GM18951 (cell line): ENCODE measurements at regions not wholly inside any gene's neighbourhood (a gene's known extent, or its start where the extent isn't known, plus 50 kb on each side); places are given as distances from the start of the nearest gene placed in this dataset.

Experiments
- POLR2A ChIP-seq: IDR thresholded peaks from 4 replicates; pipeline ENCODE4 v1.6.1; 2011; ENCODE audit warnings: mild to moderate bottlenecking; ENCODE audit not compliant: insufficient read length, insufficient read depth; ENCODE audit errors: extremely low read depth
- in situ Hi-C: fragments of 300-500 bp; cut with MboI; formaldehyde crosslinking; loops from one replicate; pipeline ENCODE4 v1.12.0; 2022; ENCODE audit warnings: low sequenced_read_pairs, mixed read lengths, inconsistent platforms; ENCODE audit not compliant: unreplicated experiment

DNA sequence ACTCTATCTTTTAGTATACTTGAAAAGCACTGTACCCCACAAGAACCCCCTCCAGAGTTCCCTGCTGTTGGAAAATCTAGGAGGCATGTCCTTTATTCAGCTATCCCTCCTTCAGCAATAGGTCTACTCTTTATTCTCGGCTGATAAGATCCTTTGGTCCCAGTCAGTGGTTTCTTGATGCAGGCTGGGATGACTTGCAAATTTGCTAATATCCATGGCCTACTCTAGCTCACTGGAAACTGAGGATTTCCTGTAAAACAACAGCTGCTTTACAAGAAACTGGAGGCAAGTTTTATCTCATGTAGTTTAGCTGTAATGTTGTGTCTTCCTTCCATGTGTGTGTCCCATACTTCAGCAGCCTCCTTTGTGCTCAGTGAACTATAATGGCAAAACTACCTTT is 183.9 kb upstream of the SCN7A start:
- in situ Hi-C loops, result no loop called here
- no peak for TF ChIP-seq POLR2A

- no peak for TF ChIP-seq POLR2A
Measured at GRCh38 chr2:166676716-166677115, 182.7 kb upstream of the SCN7A start.

DNA sequence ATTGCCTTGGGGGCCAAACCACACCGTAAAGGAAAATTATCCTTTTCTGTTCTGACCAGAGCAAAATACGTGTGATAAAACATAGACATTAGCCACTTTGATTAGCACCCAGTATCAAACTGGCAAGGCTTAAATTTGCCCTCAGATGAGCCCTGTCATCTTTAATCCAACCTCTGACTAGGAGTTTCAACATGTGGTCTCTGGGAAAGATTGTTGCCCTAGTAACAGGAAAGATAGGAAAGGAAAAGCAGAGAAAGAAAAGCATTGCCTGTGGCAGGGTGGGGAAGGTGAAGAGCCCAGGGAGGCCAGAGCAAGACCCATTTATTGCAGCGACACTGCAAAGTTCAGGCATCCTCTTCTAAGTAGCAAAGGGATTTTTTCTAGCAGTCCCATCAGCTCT is 181.5 kb upstream of the SCN7A start:
- in situ Hi-C loops, result no loop called here
- TF ChIP-seq POLR2A, result no peak

More at GRCh38 chr2:166676716-166677115, 182.7 kb upstream of the SCN7A start:
- in situ Hi-C loops, result no loop called here

DNA sequence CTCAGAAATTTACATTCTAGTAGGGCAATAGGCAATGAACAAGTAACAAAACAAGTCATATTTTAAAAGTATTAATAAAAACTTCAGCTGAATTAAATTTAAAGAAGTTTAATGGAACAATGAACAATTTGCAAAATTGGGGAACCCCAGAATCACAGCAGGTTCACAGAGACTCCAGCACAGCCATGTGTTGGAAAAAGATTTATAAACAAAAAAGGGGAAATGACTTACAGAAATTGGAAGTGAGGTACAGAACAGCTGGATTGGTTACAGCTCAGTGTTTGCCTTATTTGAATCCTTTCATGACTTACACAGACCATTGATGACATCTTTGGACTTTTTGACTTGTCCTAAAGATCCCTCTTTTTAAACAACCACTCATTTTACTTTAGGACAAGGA is 179.9 kb upstream of the SCN7A start:
- in situ Hi-C loops, result no loop called here
- no peak for TF ChIP-seq POLR2A

DNA sequence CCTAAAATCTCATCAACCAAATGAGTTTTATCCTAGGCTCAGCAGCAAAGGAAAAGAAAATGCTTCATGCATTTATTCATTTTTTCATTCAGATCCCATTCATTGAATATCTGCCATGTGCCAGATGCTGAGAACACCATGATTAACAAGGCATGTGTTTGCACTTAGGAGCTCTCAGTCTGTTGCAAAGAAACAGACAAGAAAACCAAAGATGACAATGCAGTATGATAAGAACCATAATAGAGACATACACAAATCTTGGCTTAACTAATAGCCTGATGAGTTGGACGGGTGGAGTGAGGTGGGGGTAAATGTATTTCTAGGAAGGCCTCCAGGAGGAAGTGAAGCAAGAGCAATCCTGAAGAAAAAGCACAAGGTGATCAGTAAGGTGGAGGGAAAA is 177.8 kb upstream of the SCN7A start:
- in situ Hi-C loops, result no loop called here
- no peak for TF ChIP-seq POLR2A

GRCh38 chr2:166671235-166671634 is 177.2 kb upstream of the SCN7A start:
- no peak for TF ChIP-seq POLR2A

GRCh38 chr2:166665991-166666940 is 172.2 kb upstream of the SCN7A start:
- in situ Hi-C loops, result no loop called here

More at GRCh38 chr2:166671235-166671634, 177.2 kb upstream of the SCN7A start:
- in situ Hi-C loops, result no loop called here

GRCh38 chr2:166661824-166662223 is 167.8 kb upstream of the SCN7A start:
- in situ Hi-C loops, result no loop called here
- TF ChIP-seq POLR2A, result no peak

More at GRCh38 chr2:166665991-166666940, 172.2 kb upstream of the SCN7A start:
- TF ChIP-seq POLR2A, result no peak

DNA sequence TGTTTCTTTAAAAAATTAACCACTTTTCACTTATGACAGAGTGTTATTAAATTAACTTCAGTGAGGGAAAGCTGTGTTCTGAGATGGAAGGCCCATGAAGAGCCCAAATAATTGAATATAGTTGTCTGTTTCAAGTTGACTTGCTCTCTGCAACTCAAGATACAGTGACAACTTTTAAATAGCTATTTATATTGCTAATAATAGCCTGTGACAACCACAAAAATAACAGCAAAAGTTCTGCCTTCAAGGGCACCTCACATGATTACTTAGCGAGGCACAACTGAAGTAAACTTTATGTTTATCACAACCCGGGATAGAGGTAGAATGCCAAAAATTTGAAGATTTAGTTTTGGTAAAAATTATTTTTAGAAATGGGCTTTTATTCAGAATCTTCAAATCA is 167.3 kb upstream of the SCN7A start:
- TF ChIP-seq POLR2A, result no peak
- in situ Hi-C loops, result no loop called here

DNA sequence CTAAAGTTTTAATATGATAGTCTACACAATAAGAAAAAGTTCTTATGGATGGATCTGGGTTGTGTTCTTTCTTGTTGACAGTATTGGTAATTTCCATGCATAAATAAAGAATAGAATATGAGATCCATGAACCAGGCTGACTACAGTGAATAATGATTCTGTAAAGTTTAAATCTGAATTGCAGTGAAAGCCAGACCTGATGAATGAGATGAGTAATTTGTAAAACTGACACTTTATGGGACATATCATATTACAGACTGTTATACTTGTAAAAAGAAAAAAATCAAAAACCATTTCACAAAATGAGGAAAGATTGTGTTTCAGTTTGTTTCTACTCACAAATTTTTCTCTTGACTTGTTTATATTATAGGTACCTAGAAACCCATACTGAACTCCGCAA is 164.9 kb upstream of the SCN7A start:
- no peak for TF ChIP-seq POLR2A
- in situ Hi-C loops, result no loop called here

GRCh38 chr2:166653185-166653813 is 159.2 kb upstream of the SCN7A start:
- no peak for TF ChIP-seq POLR2A

GRCh38 chr2:166651991-166652390 is 157.9 kb upstream of the SCN7A start:
- in situ Hi-C loops, result no loop called here
- no peak for TF ChIP-seq POLR2A

More at GRCh38 chr2:166653185-166653813, 159.2 kb upstream of the SCN7A start:
- in situ Hi-C loops, result no loop called here

DNA sequence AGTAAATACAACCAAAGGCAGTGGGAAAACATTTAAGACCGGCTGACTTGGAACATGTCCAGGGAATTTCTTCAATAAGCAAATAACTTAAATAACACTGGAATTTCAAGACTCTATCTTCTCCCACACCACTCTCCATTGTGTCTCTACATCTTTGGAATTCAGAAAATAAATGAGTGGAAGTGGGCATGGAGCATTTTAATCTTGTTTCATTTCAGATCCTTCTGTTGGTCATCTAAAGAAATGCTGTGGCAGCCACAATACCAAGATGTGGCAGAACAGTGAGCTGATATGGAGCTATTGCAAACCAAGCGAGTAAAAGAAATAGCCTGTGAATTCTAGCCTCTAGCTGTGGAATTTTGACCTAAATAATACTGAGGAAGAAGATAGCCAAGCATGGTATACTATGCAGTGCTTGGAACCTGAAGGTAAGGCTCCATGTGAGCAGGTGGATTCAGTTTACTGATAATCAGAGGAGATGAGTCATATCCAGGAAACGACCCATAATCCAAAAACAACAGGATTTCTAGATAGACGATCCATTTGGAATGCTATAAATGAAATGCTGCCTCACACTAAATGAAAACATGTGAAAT is 157.1 kb upstream of the SCN7A start:
- no peak for TF ChIP-seq POLR2A
- in situ Hi-C loops, result no loop called here
